K562 (cell line): ENCODE measurements at regions not wholly inside any gene's neighbourhood (a gene's known extent, or its start where the extent isn't known, plus 50 kb on each side); places are given as distances from the start of the nearest gene placed in this dataset.

Experiments
- BACH1 ChIP-seq: fragments of 200-800 bp; sonication (Bioruptor generic); IDR thresholded peaks from 2 replicates; pipeline ENCODE4 v1.6.1; 2016; ENCODE audit warnings: missing genetic modification characterization, missing compliant biosample characterization
- COPS2 ChIP-seq: fragments of 450-650 bp; conservative IDR thresholded peaks from 2 replicates; pipeline ENCODE4 v1.6.1; 2016; ENCODE audit warnings: mild to moderate bottlenecking, moderate library complexity
- ETV5 ChIP-seq: sonication (generic); formaldehyde crosslinking; IDR thresholded peaks from 2 replicates; pipeline ENCODE4 v1.4.0; 2020; ENCODE audit warnings: low read depth, mild to moderate bottlenecking, missing genetic modification reagents
- MTA1 ChIP-seq: fragments of 450-650 bp; IDR thresholded peaks from 2 replicates; pipeline ENCODE4 v1.6.1; 2017; ENCODE audit warnings: borderline replicate concordance
- PURB ChIP-seq: sonication (generic); formaldehyde crosslinking; IDR thresholded peaks from 2 replicates; pipeline ENCODE4 v1.9.0; 2021; ENCODE audit warnings: low read depth, mild to moderate bottlenecking, missing genetic modification reagents
- RAD21 ChIP-seq, 2 experiments: fragments of 250-450 bp in 1 of 2; fragments of 450-650 bp in 1 of 2; sonication (Bioruptor Pico) in 1 of 2; formaldehyde crosslinking in 1 of 2; IDR thresholded peaks in 1 of 2; conservative IDR thresholded peaks in 1 of 2; 2 replicates each; pipeline versions ENCODE4 v1.4.0 to v1.8.0; 2020 to 2022; ENCODE audit warnings: mild to moderate bottlenecking in 2 of 2, moderate library complexity in 1 of 2
- XRCC4 ChIP-seq: IDR thresholded peaks from one replicate; pipeline ENCODE4 v1.6.1; 2011; ENCODE audit not compliant: insufficient read depth, insufficient read length; ENCODE audit errors: extremely low read depth
- ZNF507 ChIP-seq: conservative IDR thresholded peaks from 2 replicates; pipeline ENCODE4 v1.6.1; 2017; ENCODE audit warnings: missing genetic modification characterization, missing compliant biosample characterization
- TF ChIP-seq, protein P1 (sequence below): fragments of 250-450 bp; sonication (Bioruptor Pico); IDR thresholded peaks from 2 replicates; pipeline ENCODE4 v1.4.0; 2020
- TF ChIP-seq, protein P2 (sequence below): fragments of 450-650 bp; formaldehyde crosslinking; IDR thresholded peaks from 2 replicates; pipeline ENCODE4 v1.4.0; 2022; ENCODE audit warnings: missing genetic modification characterization

DNA sequence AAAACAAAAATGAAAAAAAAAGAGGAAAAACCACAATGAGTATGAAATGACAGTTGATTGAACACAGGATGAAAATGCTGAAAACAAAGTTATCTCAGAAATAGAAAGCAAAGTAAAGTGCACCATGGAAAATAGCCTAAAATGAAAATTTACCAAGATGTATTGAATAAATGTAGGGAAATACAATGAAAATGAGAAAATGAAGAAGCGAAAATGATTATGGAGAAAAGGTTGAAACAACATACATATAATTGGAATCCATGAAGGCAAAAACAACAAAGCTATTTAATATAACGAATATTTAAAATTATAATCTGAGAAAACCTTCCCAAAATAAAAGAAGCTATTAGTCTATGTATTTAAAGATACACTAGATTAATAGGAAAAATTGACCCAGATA, 147.4 kb downstream of the TMEM18 start (continued):
- TF ChIP-seq, protein P1, sequence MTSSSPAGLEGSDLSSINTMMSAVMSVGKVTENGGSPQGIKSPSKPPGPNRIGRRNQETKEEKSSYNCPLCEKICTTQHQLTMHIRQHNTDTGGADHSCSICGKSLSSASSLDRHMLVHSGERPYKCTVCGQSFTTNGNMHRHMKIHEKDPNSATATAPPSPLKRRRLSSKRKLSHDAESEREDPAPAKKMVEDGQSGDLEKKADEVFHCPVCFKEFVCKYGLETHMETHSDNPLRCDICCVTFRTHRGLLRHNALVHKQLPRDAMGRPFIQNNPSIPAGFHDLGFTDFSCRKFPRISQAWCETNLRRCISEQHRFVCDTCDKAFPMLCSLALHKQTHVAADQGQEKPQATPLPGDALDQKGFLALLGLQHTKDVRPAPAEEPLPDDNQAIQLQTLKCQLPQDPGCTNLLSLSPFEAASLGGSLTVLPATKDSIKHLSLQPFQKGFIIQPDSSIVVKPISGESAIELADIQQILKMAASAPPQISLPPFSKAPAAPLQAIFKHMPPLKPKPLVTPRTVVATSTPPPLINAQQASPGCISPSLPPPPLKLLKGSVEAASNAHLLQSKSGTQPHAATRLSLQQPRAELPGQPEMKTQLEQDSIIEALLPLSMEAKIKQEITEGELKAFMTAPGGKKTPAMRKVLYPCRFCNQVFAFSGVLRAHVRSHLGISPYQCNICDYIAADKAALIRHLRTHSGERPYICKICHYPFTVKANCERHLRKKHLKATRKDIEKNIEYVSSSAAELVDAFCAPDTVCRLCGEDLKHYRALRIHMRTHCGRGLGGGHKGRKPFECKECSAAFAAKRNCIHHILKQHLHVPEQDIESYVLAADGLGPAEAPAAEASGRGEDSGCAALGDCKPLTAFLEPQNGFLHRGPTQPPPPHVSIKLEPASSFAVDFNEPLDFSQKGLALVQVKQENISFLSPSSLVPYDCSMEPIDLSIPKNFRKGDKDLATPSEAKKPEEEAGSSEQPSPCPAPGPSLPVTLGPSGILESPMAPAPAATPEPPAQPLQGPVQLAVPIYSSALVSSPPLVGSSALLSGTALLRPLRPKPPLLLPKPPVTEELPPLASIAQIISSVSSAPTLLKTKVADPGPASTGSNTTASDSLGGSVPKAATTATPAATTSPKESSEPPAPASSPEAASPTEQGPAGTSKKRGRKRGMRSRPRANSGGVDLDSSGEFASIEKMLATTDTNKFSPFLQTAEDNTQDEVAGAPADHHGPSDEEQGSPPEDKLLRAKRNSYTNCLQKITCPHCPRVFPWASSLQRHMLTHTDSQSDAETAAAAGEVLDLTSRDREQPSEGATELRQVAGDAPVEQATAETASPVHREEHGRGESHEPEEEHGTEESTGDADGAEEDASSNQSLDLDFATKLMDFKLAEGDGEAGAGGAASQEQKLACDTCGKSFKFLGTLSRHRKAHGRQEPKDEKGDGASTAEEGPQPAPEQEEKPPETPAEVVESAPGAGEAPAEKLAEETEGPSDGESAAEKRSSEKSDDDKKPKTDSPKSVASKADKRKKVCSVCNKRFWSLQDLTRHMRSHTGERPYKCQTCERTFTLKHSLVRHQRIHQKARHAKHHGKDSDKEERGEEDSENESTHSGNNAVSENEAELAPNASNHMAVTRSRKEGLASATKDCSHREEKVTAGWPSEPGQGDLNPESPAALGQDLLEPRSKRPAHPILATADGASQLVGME (CRISPR knock-in tag): no peak
- TF ChIP-seq RAD21 (CRISPR knock-in tag; conservative IDR thresholded peaks at IDR 0.05 in 1 of 2, IDR thresholded peaks at IDR 0.05 in 1 of 2): no peak
- no peak for TF ChIP-seq COPS2
- no peak for TF ChIP-seq PURB
- no peak for TF ChIP-seq ZNF507
- no peak for TF ChIP-seq MTA1
- TF ChIP-seq, protein P2, sequence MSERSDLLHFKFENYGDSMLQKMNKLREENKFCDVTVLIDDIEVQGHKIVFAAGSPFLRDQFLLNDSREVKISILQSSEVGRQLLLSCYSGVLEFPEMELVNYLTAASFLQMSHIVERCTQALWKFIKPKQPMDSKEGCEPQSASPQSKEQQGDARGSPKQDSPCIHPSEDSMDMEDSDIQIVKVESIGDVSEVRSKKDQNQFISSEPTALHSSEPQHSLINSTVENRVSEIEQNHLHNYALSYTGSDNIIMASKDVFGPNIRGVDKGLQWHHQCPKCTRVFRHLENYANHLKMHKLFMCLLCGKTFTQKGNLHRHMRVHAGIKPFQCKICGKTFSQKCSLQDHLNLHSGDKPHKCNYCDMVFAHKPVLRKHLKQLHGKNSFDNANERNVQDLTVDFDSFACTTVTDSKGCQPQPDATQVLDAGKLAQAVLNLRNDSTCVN: no peak
- no peak for TF ChIP-seq XRCC4
- no peak for TF ChIP-seq BACH1 (tag)
- no peak for TF ChIP-seq ETV5
- TF ChIP-seq, all 486 proteins: peak for 0
